SJSA1 (cell line): ENCODE measurements at regions not wholly inside any gene's neighbourhood (a gene's known extent, or its start where the extent isn't known, plus 50 kb on each side); places are given as distances from the start of the nearest gene placed in this dataset.

Experiments
- DNase-seq, 2 experiments: peaks; one replicate each; pipeline ENCODE4 v3.0.0-alpha.2; 2015 to 2020; ENCODE audit warnings: low spot score in 2 of 2, low read depth in 1 of 2
- H3K27ac ChIP-seq: fragments of 250-450 bp; sonication (Bioruptor Pico); 2 replicates; pipeline ENCODE4 v1.5.1; 2020; ENCODE audit warnings: mild to moderate bottlenecking, moderate library complexity
- H3K27me3 ChIP-seq: fragments of 250-450 bp; sonication (Bioruptor Pico); replicated peaks from 2 replicates; pipeline ENCODE4 v1.5.1; 2020; ENCODE audit warnings: mild to moderate bottlenecking, moderate library complexity
- H3K36me3 ChIP-seq: fragments of 250-450 bp; sonication (Bioruptor Pico); 2 replicates; pipeline ENCODE4 v1.5.1; 2020; ENCODE audit warnings: mild to moderate bottlenecking
- H3K4me1 ChIP-seq: fragments of 250-450 bp; sonication (Bioruptor Pico); replicated peaks from 2 replicates; pipeline ENCODE4 v1.6.1; 2021; ENCODE audit warnings: mild to moderate bottlenecking
- H3K4me3 ChIP-seq: fragments of 250-450 bp; sonication (Bioruptor Pico); 2 replicates; pipeline ENCODE4 v1.5.1; 2020; ENCODE audit warnings: mild to moderate bottlenecking
- H3K9me3 ChIP-seq: fragments of 250-450 bp; sonication (Bioruptor Pico); replicated peaks from 2 replicates; pipeline ENCODE4 v1.5.1; 2020; ENCODE audit warnings: mild to moderate bottlenecking

GRCh38 chr7:19623676-19624075, 85.2 kb downstream of the POLR1F start:
- no peaks in the 10 kb centered on the region for H3K27me3 ChIP-seq
- DNase-seq, result no peak
- no peaks in the 10 kb centered on the region for H3K36me3 ChIP-seq
- no peak overlapping the region for H3K27ac ChIP-seq
- H3K9me3 ChIP-seq, result no peaks in the 10 kb centered on the region
- H3K4me3 ChIP-seq, result no peak overlapping the region
- H3K4me1 ChIP-seq, result no peaks in the 10 kb centered on the region

DNA sequence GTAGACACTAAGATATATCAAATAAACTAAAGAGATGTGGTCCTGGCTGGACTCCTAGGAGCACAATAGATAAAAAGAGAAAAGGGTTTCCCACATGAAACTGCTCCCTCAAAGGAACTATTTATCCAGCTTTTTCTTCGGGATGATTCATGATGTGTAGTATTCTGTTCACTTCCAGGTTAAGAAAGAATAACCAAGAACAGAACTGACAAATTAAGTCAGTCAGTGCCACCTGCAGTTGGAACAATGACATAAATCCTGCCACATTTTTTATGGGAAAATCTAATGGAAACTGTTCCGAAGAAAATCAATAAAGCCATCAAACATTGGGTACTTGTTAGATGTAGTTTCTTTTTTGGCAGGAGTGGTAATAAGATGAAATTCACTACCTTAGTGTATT, 87.1 kb downstream of the POLR1F start:
- Histone ChIP-seq H3K4me1 (no peaks in the 10 kb centered on the region), H3K27ac (no peak overlapping the region), H3K9me3 (no peaks in the 10 kb centered on the region), H3K4me3 (no peak overlapping the region), H3K27me3 (no peaks in the 10 kb centered on the region), H3K36me3 (no peaks in the 10 kb centered on the region)
- DNase-seq, result peak in 1 of 2 experiments; percentile 18

DNA sequence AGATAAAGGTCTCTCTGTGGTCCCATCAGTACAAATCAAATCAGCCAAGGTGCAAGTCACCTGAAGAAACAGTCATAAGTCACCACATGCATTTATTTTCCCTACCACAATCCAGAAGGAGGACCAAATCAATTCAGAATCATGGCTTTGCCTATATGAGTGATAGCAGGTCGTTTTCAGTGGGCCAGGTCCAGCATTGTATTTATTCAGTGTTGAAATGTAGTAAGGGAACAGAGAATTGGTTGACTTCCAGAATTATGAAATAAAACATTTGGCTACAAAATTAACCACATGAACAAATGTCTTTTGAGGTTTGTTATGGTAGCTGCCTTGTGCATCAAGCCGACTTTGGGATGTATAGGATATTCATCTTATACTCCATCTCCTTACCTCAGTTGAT, 88.4 kb downstream of the POLR1F start:
- Histone ChIP-seq H3K27ac (no peak overlapping the region), H3K4me3 (no peak overlapping the region), H3K9me3 (no peaks in the 10 kb centered on the region), H3K27me3 (no peaks in the 10 kb centered on the region), H3K36me3 (no peaks in the 10 kb centered on the region), H3K4me1 (no peaks in the 10 kb centered on the region)
- no peak for DNase-seq

GRCh38 chr7:19619122-19619521, 89.7 kb downstream of the POLR1F start:
- no peaks in the 10 kb centered on the region for H3K36me3 ChIP-seq

DNA sequence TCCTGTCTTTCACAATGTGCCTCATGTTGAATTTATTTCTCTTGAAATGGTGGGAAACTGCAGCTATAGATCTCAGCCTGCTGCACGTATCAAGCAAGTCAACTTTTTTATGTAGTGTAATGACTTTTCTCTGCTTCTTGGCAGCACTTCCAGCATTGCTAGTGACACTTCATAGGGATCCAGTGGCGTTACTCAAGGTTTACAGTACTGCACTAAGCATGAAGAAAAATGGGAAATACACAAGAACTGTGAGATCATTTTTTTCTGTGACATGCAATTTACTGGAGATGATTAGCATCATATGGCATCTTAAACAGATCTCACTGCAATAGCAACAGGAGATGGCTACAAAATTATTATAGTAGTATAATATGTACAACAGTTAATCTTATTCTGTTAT, 90.9 kb downstream of the POLR1F start:
- Histone ChIP-seq H3K27me3 (no peaks in the 10 kb centered on the region; the same call in 1 of the 2 replicates), H3K4me3 (no peak overlapping the region), H3K36me3 (no peaks in the 10 kb centered on the region), H3K9me3 (no peaks in the 10 kb centered on the region), H3K27ac (no peak overlapping the region), H3K4me1 (no peaks in the 10 kb centered on the region)
- DNase-seq, result no peak

More at GRCh38 chr7:19619122-19619521, 89.7 kb downstream of the POLR1F start:
- H3K4me1 ChIP-seq, result no peaks in the 10 kb centered on the region
- H3K27ac ChIP-seq, result no peak overlapping the region
- no peak overlapping the region for H3K4me3 ChIP-seq
- H3K9me3 ChIP-seq, result no peaks in the 10 kb centered on the region
- DNase-seq, result no peak
- H3K27me3 ChIP-seq, result no peaks in the 10 kb centered on the region; the same call in 1 of the 2 replicates

DNA sequence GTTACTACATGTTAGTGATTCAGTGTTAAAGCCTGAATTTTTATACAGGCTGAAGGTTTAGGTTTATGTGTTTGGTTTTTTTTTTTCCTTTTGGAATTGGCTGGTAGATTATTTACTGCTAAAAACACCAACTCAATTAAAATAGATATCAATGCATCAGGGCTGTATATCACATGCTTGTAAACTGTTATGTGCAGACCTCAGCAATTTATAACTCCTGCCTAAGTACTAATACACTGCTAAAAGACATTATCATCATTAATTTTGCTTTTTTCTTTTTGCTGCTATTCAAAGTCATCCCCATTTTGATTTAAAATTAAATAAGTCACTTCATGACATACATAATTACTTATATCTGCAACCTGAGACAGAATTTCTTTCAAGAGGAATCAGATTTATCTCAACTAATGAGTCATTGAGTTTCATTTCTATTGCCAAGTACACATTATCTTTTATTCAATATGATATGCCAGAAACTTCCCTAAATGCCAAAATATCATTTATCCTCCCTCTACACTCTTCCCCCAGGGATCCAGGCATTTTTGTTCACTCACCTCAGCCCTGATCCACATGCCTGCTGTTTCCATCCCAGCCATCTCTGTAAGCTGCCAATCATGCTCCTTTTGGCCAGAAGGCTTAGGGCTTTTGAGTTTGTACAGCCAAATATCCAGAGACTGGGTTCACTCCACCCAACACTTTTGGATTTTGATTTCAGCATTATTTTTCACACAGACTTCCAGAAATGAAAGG, 98.5 kb downstream of the POLR1F start:
- no peaks in the 10 kb centered on the region for H3K9me3 ChIP-seq
- H3K4me3 ChIP-seq, result no peak overlapping the region
- no peak overlapping the region for H3K27ac ChIP-seq
- no peak for DNase-seq
- H3K27me3 ChIP-seq, result no peaks in the 10 kb centered on the region; the same call in 1 of the 2 replicates
- no peaks in the 10 kb centered on the region for H3K4me1 ChIP-seq
- no peaks in the 10 kb centered on the region for H3K36me3 ChIP-seq

DNA sequence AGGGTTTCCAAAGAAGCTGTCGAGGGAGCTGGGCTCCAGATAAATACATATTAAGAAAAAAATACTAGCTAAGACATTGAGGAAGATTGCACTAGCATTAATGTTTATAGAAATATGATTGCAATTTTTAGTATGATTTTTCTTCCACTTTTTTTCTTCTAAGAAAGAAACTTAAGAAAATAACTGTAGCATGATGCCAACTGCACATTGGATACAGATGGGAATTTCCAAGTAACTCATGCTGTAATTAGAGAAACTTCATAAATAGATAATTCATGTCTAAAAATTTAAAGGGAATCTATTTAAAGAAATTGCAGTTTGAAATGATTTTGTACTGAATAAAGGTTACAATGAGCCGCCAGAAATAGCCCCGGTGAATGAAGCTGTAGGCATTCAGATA, 119.4 kb downstream of the POLR1F start:
- DNase-seq, result no peak
- Histone ChIP-seq H3K9me3 (no peaks in the 10 kb centered on the region), H3K4me1 (no peaks in the 10 kb centered on the region), H3K27me3 (no peaks in the 10 kb centered on the region), H3K4me3 (no peak overlapping the region), H3K27ac (no peak overlapping the region), H3K36me3 (no peaks in the 10 kb centered on the region)

- no peak for DNase-seq
- Histone ChIP-seq H3K4me1 (no peaks in the 10 kb centered on the region), H3K9me3 (no peaks in the 10 kb centered on the region), H3K36me3 (no peaks in the 10 kb centered on the region), H3K4me3 (no peak overlapping the region), H3K27me3 (no peaks in the 10 kb centered on the region), H3K27ac (no peak overlapping the region)
These were observed 121.5 kb downstream of the POLR1F start for GRCh38 chr7:19587291-19587690.

- no peaks in the 10 kb centered on the region for H3K4me1 ChIP-seq
- no peaks in the 10 kb centered on the region for H3K9me3 ChIP-seq
- no peak for DNase-seq
- no peak overlapping the region for H3K27ac ChIP-seq
- no peaks in the 10 kb centered on the region for H3K27me3 ChIP-seq
- H3K36me3 ChIP-seq, result no peaks in the 10 kb centered on the region
- H3K4me3 ChIP-seq, result no peak overlapping the region
These were observed 123.1 kb downstream of the POLR1F start for GRCh38 chr7:19585761-19586160.

- no peaks in the 10 kb centered on the region for H3K36me3 ChIP-seq
- no peaks in the 10 kb centered on the region for H3K9me3 ChIP-seq
- no peak overlapping the region for H3K4me3 ChIP-seq
- no peaks in the 10 kb centered on the region for H3K27me3 ChIP-seq
- DNase-seq, result no peak
- no peaks in the 10 kb centered on the region for H3K4me1 ChIP-seq
- no peak overlapping the region for H3K27ac ChIP-seq
These were observed 132.8 kb downstream of the POLR1F start for GRCh38 chr7:19575909-19576557.

DNA sequence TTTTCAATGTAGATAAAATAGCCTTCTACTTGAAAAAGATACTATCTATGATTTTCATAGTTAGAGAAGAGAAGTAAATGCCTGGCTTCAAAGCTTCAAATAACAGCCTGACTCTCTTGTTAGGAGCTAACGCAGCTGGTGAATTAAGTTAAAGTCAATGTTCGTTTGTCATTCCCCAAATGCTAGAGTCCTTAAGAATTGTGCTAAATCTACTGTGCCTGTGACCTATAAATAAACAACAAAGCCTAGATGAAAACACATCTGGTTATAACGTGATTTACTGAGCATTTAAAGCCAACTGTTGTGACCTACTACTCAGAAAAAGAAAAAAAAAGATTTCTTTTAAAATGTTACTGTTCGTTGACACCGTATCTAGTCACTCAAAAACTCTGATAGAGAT, 134.7 kb downstream of the POLR1F start:
- Histone ChIP-seq H3K9me3 (no peaks in the 10 kb centered on the region), H3K27me3 (no peaks in the 10 kb centered on the region; the same call in 1 of the 2 replicates), H3K36me3 (no peaks in the 10 kb centered on the region), H3K4me1 (no peaks in the 10 kb centered on the region), H3K27ac (no peak overlapping the region), H3K4me3 (no peak overlapping the region)
- DNase-seq, result no peak

- Histone ChIP-seq H3K4me1 (no peaks in the 10 kb centered on the region), H3K27ac (no peak overlapping the region), H3K36me3 (no peaks in the 10 kb centered on the region), H3K9me3 (no peaks in the 10 kb centered on the region), H3K4me3 (no peak overlapping the region), H3K27me3 (no peaks in the 10 kb centered on the region; the same call in 1 of the 2 replicates)
- no peak for DNase-seq
These were observed 136.3 kb downstream of the POLR1F start for GRCh38 chr7:19572566-19572965.

GRCh38 chr7:19567011-19567410, 141.8 kb downstream of the POLR1F start:
- no peak overlapping the region for H3K27ac ChIP-seq
- H3K36me3 ChIP-seq, result no peaks in the 10 kb centered on the region
- H3K4me3 ChIP-seq, result no peak overlapping the region

DNA sequence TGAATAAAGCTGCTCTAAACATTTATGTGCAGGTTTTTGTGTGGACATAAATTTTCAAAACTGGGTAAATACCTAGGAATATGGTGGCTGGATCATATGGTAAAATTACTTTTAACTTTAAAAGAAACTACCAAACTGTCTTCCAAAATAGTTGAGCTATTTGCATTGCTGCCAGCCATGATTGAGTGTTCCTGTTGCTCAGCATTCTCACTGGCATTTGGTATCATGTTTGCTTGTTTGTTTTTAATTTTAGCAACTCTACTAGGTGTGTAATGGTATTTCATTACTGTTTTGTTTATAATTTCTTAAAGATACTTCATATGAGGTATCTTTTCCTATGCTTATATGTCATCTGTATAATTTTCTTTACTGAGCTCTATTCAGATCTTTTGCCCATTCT, 143.2 kb downstream of the POLR1F start:
- Histone ChIP-seq H3K4me3 (no peak overlapping the region), H3K4me1 (peaks cover 6% of the 10 kb centered on the region), H3K27me3 (no peaks in the 10 kb centered on the region), H3K27ac (no peak overlapping the region), H3K9me3 (no peaks in the 10 kb centered on the region), H3K36me3 (no peaks in the 10 kb centered on the region)
- DNase-seq, result no peak

More at GRCh38 chr7:19567011-19567410, 141.8 kb downstream of the POLR1F start:
- Histone ChIP-seq H3K4me1 (no peaks in the 10 kb centered on the region), H3K27me3 (no peaks in the 10 kb centered on the region; the same call in 1 of the 2 replicates), H3K9me3 (no peaks in the 10 kb centered on the region)
- DNase-seq, result no peak
